WI38 (cell line): ENCODE measurements at regions not wholly inside any gene's neighbourhood (a gene's known extent, or its start where the extent isn't known, plus 50 kb on each side); places are given as distances from the start of the nearest gene placed in this dataset.

Experiments
- H3K4me3 ChIP-seq: 2 replicates; pipeline ENCODE4 v1.5.1; 2011; ENCODE audit warnings: low read depth, mild to moderate bottlenecking, control low read depth, low read length
- TF ChIP-seq, protein P1 (sequence below): IDR thresholded peaks from 2 replicates; pipeline ENCODE4 v1.5.1; 2012; ENCODE audit warnings: low read depth, mild to moderate bottlenecking, control low read depth, low read length

- TF ChIP-seq, protein P1, sequence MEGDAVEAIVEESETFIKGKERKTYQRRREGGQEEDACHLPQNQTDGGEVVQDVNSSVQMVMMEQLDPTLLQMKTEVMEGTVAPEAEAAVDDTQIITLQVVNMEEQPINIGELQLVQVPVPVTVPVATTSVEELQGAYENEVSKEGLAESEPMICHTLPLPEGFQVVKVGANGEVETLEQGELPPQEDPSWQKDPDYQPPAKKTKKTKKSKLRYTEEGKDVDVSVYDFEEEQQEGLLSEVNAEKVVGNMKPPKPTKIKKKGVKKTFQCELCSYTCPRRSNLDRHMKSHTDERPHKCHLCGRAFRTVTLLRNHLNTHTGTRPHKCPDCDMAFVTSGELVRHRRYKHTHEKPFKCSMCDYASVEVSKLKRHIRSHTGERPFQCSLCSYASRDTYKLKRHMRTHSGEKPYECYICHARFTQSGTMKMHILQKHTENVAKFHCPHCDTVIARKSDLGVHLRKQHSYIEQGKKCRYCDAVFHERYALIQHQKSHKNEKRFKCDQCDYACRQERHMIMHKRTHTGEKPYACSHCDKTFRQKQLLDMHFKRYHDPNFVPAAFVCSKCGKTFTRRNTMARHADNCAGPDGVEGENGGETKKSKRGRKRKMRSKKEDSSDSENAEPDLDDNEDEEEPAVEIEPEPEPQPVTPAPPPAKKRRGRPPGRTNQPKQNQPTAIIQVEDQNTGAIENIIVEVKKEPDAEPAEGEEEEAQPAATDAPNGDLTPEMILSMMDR = no peak
These were observed 317.0 kb downstream of the CYP26B1 start for GRCh38 chr2:71830497-71831192.

GRCh38 chr2:71829008-71829407, 318.7 kb downstream of the CYP26B1 start:
- TF ChIP-seq, protein P1 = no peak
- H3K4me3 ChIP-seq = no peak overlapping the region

More at GRCh38 chr2:71830497-71831192, 317.0 kb downstream of the CYP26B1 start:
- no peak overlapping the region for H3K4me3 ChIP-seq

GRCh38 chr2:71827973-71828372, 319.7 kb downstream of the CYP26B1 start:
- TF ChIP-seq, protein P1 = no peak
- no peak overlapping the region for H3K4me3 ChIP-seq

- no peak overlapping the region for H3K4me3 ChIP-seq
- TF ChIP-seq, protein P1 = no peak
These were observed 320.1 kb downstream of the CYP26B1 start for GRCh38 chr2:71827524-71827901.

- TF ChIP-seq, protein P1 = no peak
- H3K4me3 ChIP-seq = no peak overlapping the region
These were observed 320.7 kb downstream of the CYP26B1 start for GRCh38 chr2:71826826-71827523.

GRCh38 chr2:71826299-71826698, 321.4 kb downstream of the CYP26B1 start:
- no peak overlapping the region for H3K4me3 ChIP-seq
- TF ChIP-seq, protein P1 = no peak

DNA sequence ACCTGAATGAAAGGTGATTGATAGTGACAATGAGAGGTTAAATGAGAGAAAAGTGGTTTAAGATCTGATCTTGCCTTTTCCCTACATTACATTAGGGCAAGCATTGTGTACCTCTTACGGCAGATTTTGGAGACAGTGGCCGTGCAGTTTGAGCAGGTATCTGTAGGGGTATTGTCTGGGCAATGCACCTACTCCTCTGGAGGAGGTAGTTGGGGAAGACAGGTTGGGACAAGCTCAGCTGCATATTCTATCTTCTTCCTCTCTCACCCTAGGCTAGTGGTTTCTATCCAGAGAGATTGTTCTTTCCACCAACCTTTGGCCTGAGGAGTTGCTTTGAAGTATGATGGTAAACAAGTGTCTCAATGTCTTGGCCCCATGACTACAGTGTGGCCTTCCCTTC, 323.2 kb downstream of the CYP26B1 start:
- TF ChIP-seq, protein P1 = no peak

More for the DNA sequence above, 323.2 kb downstream of the CYP26B1 start:
- H3K4me3 ChIP-seq = no peak overlapping the region
